ENCODE measurements at regions not wholly inside any gene's neighbourhood (a gene's known extent, or its start where the extent isn't known, plus 50 kb on each side); places are given as distances from the start of the nearest gene placed in this dataset.

- TF ChIP-seq CTCF (IDR thresholded peaks at IDR 0.05; ENCODE audit: unreplicated experiment), result no peak
These were observed 467.1 kb downstream of the NOVA1 start for GRCh38 chr14:26130690-26131089.

DNA sequence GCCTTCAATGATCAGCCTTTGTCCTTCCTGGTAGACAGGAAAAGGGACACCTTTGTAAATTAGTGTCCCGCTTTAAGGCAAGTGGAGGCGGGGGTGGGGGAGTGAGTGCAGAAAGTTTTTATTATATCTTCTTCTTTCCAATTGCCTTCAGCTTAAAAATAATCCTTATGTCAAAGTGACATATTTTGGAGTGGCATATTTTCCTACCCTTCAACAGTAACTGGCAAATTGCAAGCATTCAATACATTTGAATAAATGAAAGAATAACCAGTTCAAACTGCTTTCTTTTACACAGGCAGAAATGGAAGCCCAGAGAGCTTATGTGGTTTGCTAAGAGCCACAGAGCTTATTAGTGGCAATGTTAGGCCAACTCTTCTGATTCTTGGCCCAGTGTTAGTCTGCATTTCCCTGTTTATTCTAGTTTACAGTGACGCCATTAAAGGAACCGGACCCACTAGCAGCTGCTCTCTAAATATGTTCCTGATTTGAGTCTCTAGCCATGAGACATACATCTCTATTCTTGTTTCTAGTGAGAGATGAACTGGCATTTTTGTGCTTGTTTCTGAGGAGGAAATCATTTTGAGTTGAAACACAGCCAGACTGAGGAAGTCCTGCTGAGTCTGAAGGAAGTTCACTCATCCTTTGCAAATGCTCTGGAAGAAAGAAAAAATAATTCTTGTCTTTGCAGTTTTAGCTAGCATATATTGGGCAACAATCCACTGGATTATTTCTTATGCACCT lies 468.7 kb downstream of the NOVA1 start:
- Mint-ChIP-seq H3K27ac (no peak overlapping the region), H3K4me3 (no peak overlapping the region), H3K4me1 (no peaks in the 10 kb centered on the region), H3K36me3 (no peaks in the 10 kb centered on the region), H3K9me3 (no peaks in the 10 kb centered on the region), H3K27me3 (ENCODE audit: low read depth) (no peaks in the 10 kb centered on the region)
- no peak for TF ChIP-seq CTCF (IDR thresholded peaks at IDR 0.05; ENCODE audit: unreplicated experiment)
- no peak for DNase-seq (ENCODE audit: low spot score in 2 of 2, unreplicated experiment in 2 of 2)

More at GRCh38 chr14:26130690-26131089, 467.1 kb downstream of the NOVA1 start:
- Mint-ChIP-seq H3K36me3 (no peaks in the 10 kb centered on the region), H3K27ac (no peak overlapping the region), H3K4me3 (no peak overlapping the region), H3K9me3 (no peaks in the 10 kb centered on the region), H3K27me3 (ENCODE audit: low read depth) (no peaks in the 10 kb centered on the region), H3K4me1 (no peaks in the 10 kb centered on the region)
- DNase-seq (ENCODE audit: low spot score in 2 of 2, unreplicated experiment in 2 of 2), result no peak

DNA sequence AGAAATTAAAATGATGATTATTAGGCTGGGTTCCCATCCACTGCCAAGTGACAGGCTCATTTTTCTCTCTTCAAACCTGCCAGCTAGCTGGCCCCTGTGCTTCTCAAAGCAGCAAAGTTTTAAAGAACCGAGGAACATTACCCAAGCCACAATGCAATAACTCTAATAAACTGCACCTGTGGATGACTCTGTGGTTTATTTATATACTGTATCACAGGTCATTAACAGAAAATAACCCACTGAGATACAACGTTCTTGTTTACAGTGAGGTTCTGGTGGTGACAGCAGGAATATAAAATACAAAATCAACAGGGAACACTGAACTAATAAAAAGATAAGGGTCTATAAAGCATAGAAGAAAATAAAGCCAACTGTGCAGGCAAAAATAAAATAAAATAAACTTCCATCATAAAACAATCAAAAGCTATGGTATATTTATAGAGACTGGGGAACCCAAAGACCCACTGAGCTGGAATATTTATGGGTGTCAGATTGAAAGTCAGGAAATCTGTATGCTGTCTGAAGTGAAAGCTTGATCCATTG lies 472.9 kb downstream of the NOVA1 start:
- H3K27ac Mint-ChIP-seq, result no peak overlapping the region
- H3K36me3 Mint-ChIP-seq, result no peaks in the 10 kb centered on the region
- no peak for DNase-seq (ENCODE audit: low spot score in 2 of 2, unreplicated experiment in 2 of 2)
- no peak for TF ChIP-seq CTCF (IDR thresholded peaks at IDR 0.05; ENCODE audit: unreplicated experiment)
- no peaks in the 10 kb centered on the region for H3K4me1 Mint-ChIP-seq
- no peak overlapping the region for H3K4me3 Mint-ChIP-seq
- H3K27me3 Mint-ChIP-seq (ENCODE audit: low read depth), result peaks cover 3% of the 10 kb centered on the region
- H3K9me3 Mint-ChIP-seq, result no peaks in the 10 kb centered on the region

GRCh38 chr14:26123459-26123858 lies 474.4 kb downstream of the NOVA1 start:
- H3K36me3 Mint-ChIP-seq, result no peaks in the 10 kb centered on the region
- peaks cover 7% of the 10 kb centered on the region for H3K27me3 Mint-ChIP-seq (ENCODE audit: low read depth)
- no peaks in the 10 kb centered on the region for H3K9me3 Mint-ChIP-seq
- TF ChIP-seq CTCF (IDR thresholded peaks at IDR 0.05; ENCODE audit: unreplicated experiment), result no peak
- DNase-seq (ENCODE audit: low spot score in 2 of 2, unreplicated experiment in 2 of 2), result no peak
- no peaks in the 10 kb centered on the region for H3K4me1 Mint-ChIP-seq
- H3K27ac Mint-ChIP-seq, result no peak overlapping the region
- no peak overlapping the region for H3K4me3 Mint-ChIP-seq

- Mint-ChIP-seq H3K27me3 (ENCODE audit: low read depth) (peaks cover 15% of the 10 kb centered on the region), H3K9me3 (no peaks in the 10 kb centered on the region), H3K4me1 (no peaks in the 10 kb centered on the region), H3K36me3 (no peaks in the 10 kb centered on the region), H3K27ac (no peak overlapping the region), H3K4me3 (no peak overlapping the region)
- no peak for TF ChIP-seq CTCF (IDR thresholded peaks at IDR 0.05; ENCODE audit: unreplicated experiment)
- no peak for DNase-seq (ENCODE audit: low spot score in 2 of 2, unreplicated experiment in 2 of 2)
These were observed 476.7 kb downstream of the NOVA1 start for GRCh38 chr14:26121181-26121580.
